ENCODE measurements at regions not wholly inside any gene's neighbourhood (a gene's known extent, or its start where the extent isn't known, plus 50 kb on each side); places are given as distances from the start of the nearest gene placed in this dataset.

DNA sequence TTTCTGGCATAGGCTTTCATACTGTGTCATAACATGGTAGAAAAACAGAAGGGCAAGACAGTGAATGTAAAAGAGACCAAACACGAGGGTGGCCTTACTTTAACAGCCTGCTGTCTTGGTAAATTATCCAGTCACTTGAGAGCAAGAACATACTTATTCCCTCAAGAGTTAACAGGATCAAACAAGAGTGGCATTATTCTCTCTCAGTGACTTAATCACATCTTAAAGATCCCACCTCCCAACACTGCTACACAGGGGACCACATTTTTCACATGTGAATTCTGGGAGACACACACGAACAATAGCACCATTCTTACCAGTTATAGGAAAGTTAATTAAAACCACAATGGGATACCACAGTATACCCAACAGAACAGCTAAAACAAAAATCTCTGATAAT lies 898.0 kb upstream of the C9orf72 start:
- TF ChIP-seq, protein P1, sequence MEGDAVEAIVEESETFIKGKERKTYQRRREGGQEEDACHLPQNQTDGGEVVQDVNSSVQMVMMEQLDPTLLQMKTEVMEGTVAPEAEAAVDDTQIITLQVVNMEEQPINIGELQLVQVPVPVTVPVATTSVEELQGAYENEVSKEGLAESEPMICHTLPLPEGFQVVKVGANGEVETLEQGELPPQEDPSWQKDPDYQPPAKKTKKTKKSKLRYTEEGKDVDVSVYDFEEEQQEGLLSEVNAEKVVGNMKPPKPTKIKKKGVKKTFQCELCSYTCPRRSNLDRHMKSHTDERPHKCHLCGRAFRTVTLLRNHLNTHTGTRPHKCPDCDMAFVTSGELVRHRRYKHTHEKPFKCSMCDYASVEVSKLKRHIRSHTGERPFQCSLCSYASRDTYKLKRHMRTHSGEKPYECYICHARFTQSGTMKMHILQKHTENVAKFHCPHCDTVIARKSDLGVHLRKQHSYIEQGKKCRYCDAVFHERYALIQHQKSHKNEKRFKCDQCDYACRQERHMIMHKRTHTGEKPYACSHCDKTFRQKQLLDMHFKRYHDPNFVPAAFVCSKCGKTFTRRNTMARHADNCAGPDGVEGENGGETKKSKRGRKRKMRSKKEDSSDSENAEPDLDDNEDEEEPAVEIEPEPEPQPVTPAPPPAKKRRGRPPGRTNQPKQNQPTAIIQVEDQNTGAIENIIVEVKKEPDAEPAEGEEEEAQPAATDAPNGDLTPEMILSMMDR (conservative IDR thresholded peaks at IDR 0.05; ENCODE audit: low read length), result no peak
- TF ChIP-seq EZH2phosphoT487 (IDR thresholded peaks at IDR 0.05; ENCODE audit: borderline replicate concordance), result no peak

All from Loucy (cell line).